Activated CD4-positive, alpha-beta memory T cell treated with anti-CD3 and anti-CD28 coated beads, Interleukin-2, amount 10 ng/mL, durations not matched to agents 7 days and 5 days (primary cell): ENCODE measurements at regions not wholly inside any gene's neighbourhood (a gene's known extent, or its start where the extent isn't known, plus 50 kb on each side); places are given as distances from the start of the nearest gene placed in this dataset.

Experiments
- CTCF ChIA-PET: fragments of 350-600 bp; sonication (Branson Sonifier 250); formaldehyde crosslinking; loops from one replicate; lab custom pipeline; 2021; ENCODE audit warnings: antibody characterized with exemption, inconsistent platforms; lab: Charles Lee
- POLR2A ChIA-PET: fragments of 350-600 bp; sonication (Branson Sonifier 250); formaldehyde crosslinking; loops from one replicate; lab custom pipeline; 2021; ENCODE audit warnings: antibody characterized with exemption; lab: Charles Lee
- DNase-seq: peaks from one replicate; pipeline ENCODE4 v3.0.0-alpha.2; 2020
- H3K27ac Mint-ChIP-seq: one replicate; pipeline ENCODE4 v1.8.0; 2021; ENCODE audit warnings: mild to moderate bottlenecking, mixed read lengths
- H3K27me3 Mint-ChIP-seq: one replicate; pipeline ENCODE4 v1.8.0; 2021; ENCODE audit warnings: mixed read lengths
- H3K36me3 Mint-ChIP-seq: one replicate; pipeline ENCODE4 v1.8.0; 2021; ENCODE audit warnings: low read depth, mixed read lengths
- H3K4me1 Mint-ChIP-seq: one replicate; pipeline ENCODE4 v1.8.0; 2021; ENCODE audit warnings: mixed read lengths
- H3K4me3 Mint-ChIP-seq: one replicate; pipeline ENCODE4 v1.8.0; 2021; ENCODE audit warnings: mild to moderate bottlenecking, mixed read lengths
- H3K9me3 Mint-ChIP-seq: one replicate; pipeline ENCODE4 v1.8.0; 2021; ENCODE audit warnings: mixed read lengths

DNA sequence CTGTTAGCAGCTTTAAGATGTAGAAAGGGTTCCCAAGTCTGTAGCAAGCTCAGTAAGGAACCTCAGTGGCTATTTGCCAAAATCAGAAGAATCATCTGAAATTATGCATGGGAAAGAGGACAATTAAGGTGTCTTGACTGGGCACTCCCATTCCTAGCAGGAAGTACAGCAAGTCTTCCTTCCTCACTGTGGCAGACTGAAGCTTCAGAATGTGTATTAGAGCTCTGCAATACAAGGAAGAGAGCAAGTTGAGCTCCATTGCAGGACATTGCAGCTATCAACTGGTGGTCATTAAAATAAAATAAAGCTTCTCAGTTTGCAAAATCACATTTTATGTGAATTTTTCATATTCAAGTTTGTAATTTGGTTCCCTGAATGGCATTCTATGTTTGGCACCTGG, 200.5 kb upstream of the CHAC2 start:
- ChIA-PET CTCF (no interaction called here), POLR2A (interaction anchor here (0.6 kb wide), 1 partner anchor 16 kb away, joined by 3 read pairs; no protein-coding TSS in a partner anchor)
- Mint-ChIP-seq H3K36me3 (no peaks in the 10 kb centered on the region), H3K27me3 (peaks cover 2% of the 10 kb centered on the region), H3K9me3 (no peaks in the 10 kb centered on the region), H3K4me3 (no peak overlapping the region), H3K27ac (no peak overlapping the region), H3K4me1 (no peaks in the 10 kb centered on the region)
- DNase-seq = no peak

DNA sequence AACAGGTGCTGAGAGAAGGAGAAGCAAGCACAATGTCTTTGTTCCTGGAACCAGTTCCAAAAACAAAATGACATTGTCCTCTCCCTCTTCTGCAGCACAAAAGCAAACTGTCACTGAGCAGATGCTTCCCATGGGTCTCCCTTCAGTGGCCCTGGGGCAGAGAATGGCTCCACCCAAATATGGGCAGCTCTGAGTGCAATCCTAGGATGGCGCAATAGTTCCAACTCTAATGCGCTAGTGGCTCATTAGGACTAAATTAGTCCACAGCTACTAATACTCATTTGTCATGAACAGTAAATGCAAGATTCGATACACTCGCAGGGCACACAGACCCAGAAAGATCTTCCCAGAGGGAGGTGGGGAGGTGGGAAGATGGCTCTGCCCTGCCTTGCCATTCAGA, 205.2 kb upstream of the CHAC2 start:
- Mint-ChIP-seq H3K9me3 (no peaks in the 10 kb centered on the region), H3K27me3 (no peaks in the 10 kb centered on the region), H3K4me3 (no peak overlapping the region), H3K36me3 (no peaks in the 10 kb centered on the region), H3K27ac (no peak overlapping the region), H3K4me1 (no peaks in the 10 kb centered on the region)
- no peak for DNase-seq
- CTCF ChIA-PET = no interaction called here
- POLR2A ChIA-PET = no interaction called here

DNA sequence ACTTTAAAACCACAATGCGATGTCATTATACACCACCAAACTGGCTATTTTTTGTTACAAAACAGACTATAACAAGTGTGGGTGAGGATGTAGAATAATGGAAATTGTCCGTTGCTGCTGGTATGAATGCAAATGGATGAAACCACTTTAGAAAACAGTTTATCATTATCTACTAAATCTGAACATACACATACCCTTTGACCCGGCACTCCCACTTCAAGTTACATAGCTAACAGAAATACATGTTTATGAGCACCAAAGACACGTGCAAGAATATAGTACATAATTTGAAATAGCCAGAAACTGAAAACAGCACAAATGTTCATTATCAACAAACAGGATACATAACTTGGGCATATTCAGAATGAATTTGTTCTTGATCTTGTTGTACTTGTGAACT, 206.4 kb upstream of the CHAC2 start:
- no peak overlapping the region for H3K4me3 Mint-ChIP-seq
- POLR2A ChIA-PET = no interaction called here
- H3K36me3 Mint-ChIP-seq = no peaks in the 10 kb centered on the region

DNA sequence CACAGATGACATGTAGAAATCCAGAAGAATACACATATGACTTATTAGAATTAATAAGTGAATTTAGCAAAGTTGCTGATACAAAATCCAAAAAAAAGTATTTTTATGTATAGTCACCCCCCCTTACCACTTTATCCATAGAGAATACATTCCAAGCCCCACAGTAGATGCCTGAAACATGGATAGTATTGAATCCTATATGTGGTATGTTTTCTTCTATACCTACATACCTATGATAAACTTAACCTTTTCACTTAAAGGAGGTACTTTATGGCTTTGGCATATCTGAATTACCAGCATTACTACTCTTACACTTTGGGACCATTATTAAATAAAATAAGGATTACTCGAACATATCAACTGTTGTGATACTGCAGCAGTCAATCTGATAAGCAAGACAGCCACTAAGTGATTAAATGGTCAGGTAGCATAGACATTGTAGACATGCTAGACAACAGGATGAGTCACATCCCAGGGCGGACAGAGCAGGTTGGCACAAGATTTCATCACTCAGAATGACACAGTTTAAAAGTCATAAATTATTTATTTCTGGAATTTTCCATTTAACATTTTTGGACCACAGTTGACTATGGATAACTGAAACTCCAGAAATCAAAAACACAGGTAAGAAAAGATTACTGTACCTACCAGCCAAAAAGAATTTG, 208.2 kb upstream of the CHAC2 start:
- POLR2A ChIA-PET = no interaction called here
- H3K4me1 Mint-ChIP-seq = no peaks in the 10 kb centered on the region
- DNase-seq = no peak
- no peaks in the 10 kb centered on the region for H3K9me3 Mint-ChIP-seq
- CTCF ChIA-PET = no interaction called here
- no peak overlapping the region for H3K27ac Mint-ChIP-seq
- H3K4me3 Mint-ChIP-seq = no peak overlapping the region
- no peaks in the 10 kb centered on the region for H3K27me3 Mint-ChIP-seq
- H3K36me3 Mint-ChIP-seq = no peaks in the 10 kb centered on the region

More for the DNA sequence above, 206.4 kb upstream of the CHAC2 start:
- no peaks in the 10 kb centered on the region for H3K9me3 Mint-ChIP-seq
- CTCF ChIA-PET = no interaction called here
- H3K4me1 Mint-ChIP-seq = no peaks in the 10 kb centered on the region
- no peaks in the 10 kb centered on the region for H3K27me3 Mint-ChIP-seq
- DNase-seq = no peak
- no peak overlapping the region for H3K27ac Mint-ChIP-seq

DNA sequence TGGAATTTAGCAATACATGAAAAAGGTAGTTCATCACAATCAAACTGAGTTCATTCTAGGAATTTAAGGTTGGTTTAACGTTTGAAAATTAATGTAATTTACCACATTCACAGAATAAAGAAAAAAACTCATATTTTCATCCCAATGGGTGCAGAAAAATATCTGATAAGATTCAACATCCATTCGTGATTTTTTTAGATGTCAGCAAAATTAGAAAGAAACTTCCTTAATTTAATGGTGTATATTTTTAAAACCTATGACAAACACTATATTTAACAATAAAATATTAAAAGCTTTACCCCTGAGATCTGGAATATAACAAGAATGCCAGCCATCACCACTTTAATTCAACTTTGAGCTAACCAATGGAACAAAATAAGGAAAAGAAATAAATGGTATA, 208.7 kb upstream of the CHAC2 start:
- POLR2A ChIA-PET = no interaction called here
- Mint-ChIP-seq H3K27ac (no peak overlapping the region), H3K4me3 (no peak overlapping the region), H3K27me3 (no peaks in the 10 kb centered on the region), H3K36me3 (no peaks in the 10 kb centered on the region), H3K9me3 (no peaks in the 10 kb centered on the region), H3K4me1 (no peaks in the 10 kb centered on the region)
- CTCF ChIA-PET = no interaction called here
- DNase-seq = no peak

DNA sequence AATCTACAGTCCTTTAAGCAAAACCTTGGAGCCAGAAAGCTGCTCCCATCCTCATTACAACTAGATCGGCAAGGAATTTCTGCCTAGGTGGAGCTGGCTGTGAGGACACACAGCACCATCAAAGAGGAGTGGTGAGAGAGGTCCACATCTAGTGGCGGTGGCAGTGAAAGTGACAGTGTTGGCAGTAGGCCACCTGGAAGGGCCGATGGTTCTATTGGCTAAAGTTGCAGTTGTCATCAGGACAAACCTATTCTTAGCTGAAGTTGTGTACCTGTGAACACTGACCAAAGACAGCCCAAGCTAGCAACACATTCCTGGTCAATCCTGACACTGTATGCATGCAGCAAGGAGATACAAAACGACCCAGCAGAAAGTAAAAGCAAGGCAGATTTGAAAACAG, 218.1 kb upstream of the CHAC2 start:
- DNase-seq = no peak
- ChIA-PET POLR2A (no interaction called here), CTCF (no interaction called here)
- H3K9me3 Mint-ChIP-seq = no peaks in the 10 kb centered on the region
- no peaks in the 10 kb centered on the region for H3K27me3 Mint-ChIP-seq
- H3K4me3 Mint-ChIP-seq = no peak overlapping the region
- no peak overlapping the region for H3K27ac Mint-ChIP-seq
- H3K4me1 Mint-ChIP-seq = no peaks in the 10 kb centered on the region
- no peaks in the 10 kb centered on the region for H3K36me3 Mint-ChIP-seq

DNA sequence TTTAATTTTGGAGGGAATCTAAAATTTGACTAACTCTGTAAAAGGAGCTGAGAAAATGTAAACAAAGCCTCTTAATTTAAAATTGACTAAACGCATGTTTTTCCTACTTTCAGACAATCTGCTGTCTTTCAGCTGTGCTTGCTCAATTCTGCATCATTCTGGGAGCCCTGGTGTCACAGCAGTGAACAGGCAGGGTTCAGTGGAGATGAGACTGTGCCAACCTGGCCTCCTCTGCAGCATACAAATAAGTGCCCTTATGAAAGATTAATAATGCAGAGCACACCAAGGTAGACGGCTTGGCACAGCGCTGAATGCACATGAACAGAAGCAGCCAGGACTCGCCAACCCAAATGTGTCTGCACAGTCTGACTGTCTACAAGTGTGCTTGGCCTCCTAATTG, 222.0 kb upstream of the CHAC2 start:
- CTCF ChIA-PET = no interaction called here
- H3K9me3 Mint-ChIP-seq = peaks cover 2% of the 10 kb centered on the region
- DNase-seq = no peak
- H3K36me3 Mint-ChIP-seq = no peaks in the 10 kb centered on the region
- POLR2A ChIA-PET = no interaction called here
- no peak overlapping the region for H3K27ac Mint-ChIP-seq
- no peaks in the 10 kb centered on the region for H3K27me3 Mint-ChIP-seq
- no peaks in the 10 kb centered on the region for H3K4me1 Mint-ChIP-seq
- no peak overlapping the region for H3K4me3 Mint-ChIP-seq

DNA sequence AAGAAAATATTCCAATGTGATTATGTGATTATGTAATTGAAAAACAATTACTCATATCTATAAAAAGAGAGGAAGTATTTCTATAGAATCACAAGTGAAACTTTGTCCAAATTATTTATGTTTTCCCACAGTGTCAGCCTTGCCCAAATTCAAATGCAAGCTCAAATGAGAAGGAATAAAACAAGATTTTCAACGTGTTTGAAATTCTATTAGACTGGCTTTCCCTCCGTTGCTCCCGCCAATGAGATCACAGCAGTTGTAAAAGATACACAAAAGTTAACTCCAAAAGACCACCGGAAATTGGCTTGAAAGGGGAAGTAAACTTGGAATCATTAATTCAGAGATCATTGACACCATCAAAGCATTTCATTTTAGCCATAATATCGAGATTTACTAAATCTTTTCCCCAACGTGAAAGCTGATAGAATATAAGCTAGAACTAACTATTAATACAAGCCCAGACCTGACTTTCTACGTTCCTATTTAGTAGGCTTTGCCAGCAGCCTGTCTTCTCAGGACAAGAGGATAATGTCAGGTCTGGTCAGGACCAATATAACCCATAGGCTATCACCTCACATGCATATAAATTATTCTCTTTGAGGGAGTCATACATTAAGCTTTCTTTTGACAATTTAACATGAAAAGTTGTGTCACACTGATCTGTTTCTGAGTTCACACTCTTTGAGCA, 222.6 kb upstream of the CHAC2 start:
- Mint-ChIP-seq H3K4me3 (no peak overlapping the region), H3K27ac (no peak overlapping the region), H3K36me3 (no peaks in the 10 kb centered on the region), H3K9me3 (peaks cover 2% of the 10 kb centered on the region), H3K4me1 (no peaks in the 10 kb centered on the region), H3K27me3 (no peaks in the 10 kb centered on the region)
- DNase-seq = no peak
- POLR2A ChIA-PET = no interaction called here
- CTCF ChIA-PET = no interaction called here

DNA sequence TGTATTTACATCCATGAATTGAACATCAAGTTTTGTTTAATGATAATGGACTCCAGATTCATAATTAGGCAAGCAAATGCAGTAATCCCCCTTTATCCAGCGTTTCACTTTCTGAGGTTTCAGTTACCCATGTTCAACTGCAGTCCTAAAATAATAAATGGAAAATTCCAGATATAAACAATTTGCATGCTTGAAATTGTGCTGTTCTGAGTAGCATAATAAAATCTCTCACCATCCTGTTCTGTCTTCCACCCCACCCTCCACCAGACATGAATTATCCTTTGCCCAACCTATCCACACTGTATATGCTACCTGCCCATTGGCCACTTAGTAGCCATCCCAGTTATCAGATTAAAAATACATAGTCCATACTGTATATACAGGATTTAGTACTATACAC, 224.5 kb upstream of the CHAC2 start:
- H3K9me3 Mint-ChIP-seq = peaks cover 2% of the 10 kb centered on the region
- H3K4me1 Mint-ChIP-seq = no peaks in the 10 kb centered on the region
- ChIA-PET POLR2A (no interaction called here), CTCF (no interaction called here)
- no peak overlapping the region for H3K27ac Mint-ChIP-seq
- no peaks in the 10 kb centered on the region for H3K27me3 Mint-ChIP-seq
- no peak for DNase-seq
- H3K4me3 Mint-ChIP-seq = no peak overlapping the region
- no peaks in the 10 kb centered on the region for H3K36me3 Mint-ChIP-seq

DNA sequence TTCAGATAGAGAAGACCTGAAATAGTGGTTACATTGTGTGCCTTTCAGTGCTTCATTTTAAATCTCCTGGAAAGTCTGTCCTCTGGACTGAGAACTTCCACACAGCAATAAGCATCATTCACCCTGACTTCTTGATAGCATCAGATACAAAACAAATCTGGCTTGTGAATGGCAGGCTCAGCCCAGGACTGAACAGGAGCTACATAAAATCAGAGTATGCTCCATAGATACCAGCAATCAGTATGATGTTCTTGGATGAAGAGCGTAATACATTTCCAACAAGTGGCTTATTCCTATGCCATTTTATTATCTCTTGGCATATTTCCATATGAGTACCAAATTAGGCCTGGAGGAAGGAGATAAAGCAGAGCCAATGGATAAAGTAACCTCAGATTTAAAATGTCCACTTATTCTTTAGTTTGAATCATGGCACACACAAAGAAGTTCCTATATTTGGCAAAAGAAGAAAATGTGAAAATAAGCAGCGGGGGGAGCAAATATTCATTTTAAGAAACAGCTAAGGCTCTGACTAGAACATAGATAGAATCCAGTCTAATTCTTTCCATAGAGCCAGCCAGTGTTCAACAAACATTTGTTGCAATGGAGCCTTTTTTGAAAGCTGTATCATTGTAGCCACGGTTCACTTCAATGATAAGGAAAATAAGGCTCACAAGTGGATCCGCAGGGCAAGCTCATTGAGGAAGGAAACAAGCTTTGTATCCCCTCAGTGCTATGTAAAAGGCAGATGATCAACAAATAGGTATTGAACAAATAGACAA, 230.8 kb upstream of the CHAC2 start:
- Mint-ChIP-seq H3K9me3 (peaks cover 5% of the 10 kb centered on the region), H3K4me1 (no peaks in the 10 kb centered on the region), H3K36me3 (no peaks in the 10 kb centered on the region), H3K4me3 (no peak overlapping the region), H3K27ac (no peak overlapping the region), H3K27me3 (no peaks in the 10 kb centered on the region)
- ChIA-PET CTCF (no interaction called here), POLR2A (interaction anchor here (0.6 kb wide), 1 partner anchor 74 kb away, joined by 4 read pairs; no protein-coding TSS in a partner anchor)
- DNase-seq = no peak

DNA sequence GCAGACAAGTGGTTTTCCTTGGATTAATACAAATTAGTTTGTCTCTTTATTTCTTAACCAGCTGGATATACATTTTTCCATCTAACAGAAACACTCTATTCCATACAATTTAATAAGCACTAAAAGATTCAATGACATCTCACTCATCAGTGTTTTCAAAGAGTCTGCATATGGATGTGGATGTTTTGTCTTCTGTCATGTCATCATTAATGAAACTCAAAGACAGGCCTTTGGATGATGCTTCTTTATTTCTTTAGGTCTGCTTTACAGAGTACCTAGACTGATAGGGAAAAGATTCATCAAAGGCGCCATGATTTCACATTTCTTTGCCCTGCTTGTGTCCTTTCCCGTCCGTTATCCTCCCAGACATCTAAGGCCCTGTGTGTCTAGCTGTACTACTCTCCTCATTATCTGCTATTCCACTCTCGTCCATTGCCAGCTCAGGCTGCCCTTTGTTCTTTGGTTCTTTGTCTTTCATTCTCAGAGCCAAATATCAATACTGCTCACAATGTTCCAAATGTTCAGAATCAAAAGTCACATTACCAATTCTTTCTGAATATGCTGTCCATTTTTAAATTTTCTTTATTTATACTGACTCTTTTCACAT, 232.3 kb upstream of the CHAC2 start:
- Mint-ChIP-seq H3K27me3 (peaks cover under 1% of the 10 kb centered on the region), H3K4me3 (no peak overlapping the region), H3K9me3 (peaks cover 6% of the 10 kb centered on the region), H3K36me3 (no peaks in the 10 kb centered on the region), H3K4me1 (no peaks in the 10 kb centered on the region), H3K27ac (no peak overlapping the region)
- ChIA-PET CTCF (no interaction called here), POLR2A (no interaction called here)
- no peak for DNase-seq

DNA sequence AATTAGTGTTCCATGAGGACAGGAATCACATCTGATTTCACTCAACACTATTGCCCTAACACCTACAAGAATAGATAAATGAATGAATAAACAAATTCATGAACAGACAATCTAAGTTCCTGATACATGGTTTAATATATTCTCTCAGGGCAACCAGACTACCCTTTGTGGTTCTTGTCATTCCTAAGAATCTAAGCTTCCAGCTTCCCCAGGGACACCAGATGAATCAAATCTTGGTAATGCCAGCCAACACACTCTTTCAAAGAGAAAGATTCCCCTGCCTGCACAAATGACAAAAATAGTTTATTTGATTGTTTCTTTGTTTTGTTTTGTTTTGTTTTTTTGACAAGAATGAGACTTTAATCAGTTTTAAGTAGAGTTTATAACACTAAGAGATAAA, 237.5 kb upstream of the CHAC2 start:
- H3K36me3 Mint-ChIP-seq = no peaks in the 10 kb centered on the region
- no peak overlapping the region for H3K27ac Mint-ChIP-seq

DNA sequence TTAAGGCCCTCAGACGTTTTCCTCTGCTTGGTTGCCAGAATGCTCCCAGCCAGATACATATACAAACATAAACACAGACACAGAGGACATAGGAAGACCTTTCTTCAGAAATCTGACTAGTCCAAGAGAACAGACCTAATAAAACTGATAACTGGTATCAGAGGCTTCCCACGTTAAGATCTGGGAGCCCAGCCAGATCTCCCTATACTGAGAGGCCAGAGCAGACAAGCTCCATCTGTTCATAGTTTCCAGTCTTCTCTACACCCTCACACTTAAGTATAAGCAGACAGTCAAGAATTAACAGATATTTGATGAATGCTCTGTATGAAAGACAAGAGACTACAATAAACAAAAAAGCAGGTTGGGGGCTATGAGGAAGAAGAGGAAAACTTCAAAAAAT, 240.5 kb upstream of the CHAC2 start:
- no peak overlapping the region for H3K4me3 Mint-ChIP-seq
- peaks cover 3% of the 10 kb centered on the region for H3K9me3 Mint-ChIP-seq
- ChIA-PET POLR2A (no interaction called here), CTCF (no interaction called here)
- DNase-seq = no peak
- H3K27ac Mint-ChIP-seq = no peak overlapping the region
- peaks cover 8% of the 10 kb centered on the region for H3K27me3 Mint-ChIP-seq
- no peaks in the 10 kb centered on the region for H3K4me1 Mint-ChIP-seq
- H3K36me3 Mint-ChIP-seq = no peaks in the 10 kb centered on the region

More for the DNA sequence above, 237.5 kb upstream of the CHAC2 start:
- no peaks in the 10 kb centered on the region for H3K4me1 Mint-ChIP-seq
- peaks cover 3% of the 10 kb centered on the region for H3K9me3 Mint-ChIP-seq
- CTCF ChIA-PET = no interaction called here
- POLR2A ChIA-PET = no interaction called here
- peaks cover 8% of the 10 kb centered on the region for H3K27me3 Mint-ChIP-seq
- H3K4me3 Mint-ChIP-seq = no peak overlapping the region
- no peak for DNase-seq
